ENCODE measurements at regions not wholly inside any gene's neighbourhood (a gene's known extent, or its start where the extent isn't known, plus 50 kb on each side); places are given as distances from the start of the nearest gene placed in this dataset.

DNA sequence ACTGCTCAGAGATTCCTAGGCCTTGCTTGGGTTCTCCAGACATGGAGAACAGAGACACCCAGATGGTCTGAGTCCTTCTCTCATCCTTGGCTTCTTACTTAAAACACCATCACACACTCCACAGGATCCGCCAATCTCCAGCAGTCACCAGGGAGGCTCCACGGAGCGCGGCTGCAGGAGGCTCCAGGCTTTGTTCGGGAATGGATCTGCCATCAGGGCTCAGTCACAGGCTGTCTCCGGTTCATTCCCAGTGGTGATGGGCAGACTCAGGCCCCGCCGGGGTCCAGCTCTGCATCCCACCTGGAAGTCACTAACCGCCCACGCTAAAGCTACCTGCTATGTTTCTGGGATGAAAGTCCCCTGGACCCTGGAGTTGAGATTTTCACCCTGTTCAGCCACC lies 312.9 kb downstream of the TCERG1L start:
- no peak for DNase-seq (ENCODE audit: low spot score)

DNA sequence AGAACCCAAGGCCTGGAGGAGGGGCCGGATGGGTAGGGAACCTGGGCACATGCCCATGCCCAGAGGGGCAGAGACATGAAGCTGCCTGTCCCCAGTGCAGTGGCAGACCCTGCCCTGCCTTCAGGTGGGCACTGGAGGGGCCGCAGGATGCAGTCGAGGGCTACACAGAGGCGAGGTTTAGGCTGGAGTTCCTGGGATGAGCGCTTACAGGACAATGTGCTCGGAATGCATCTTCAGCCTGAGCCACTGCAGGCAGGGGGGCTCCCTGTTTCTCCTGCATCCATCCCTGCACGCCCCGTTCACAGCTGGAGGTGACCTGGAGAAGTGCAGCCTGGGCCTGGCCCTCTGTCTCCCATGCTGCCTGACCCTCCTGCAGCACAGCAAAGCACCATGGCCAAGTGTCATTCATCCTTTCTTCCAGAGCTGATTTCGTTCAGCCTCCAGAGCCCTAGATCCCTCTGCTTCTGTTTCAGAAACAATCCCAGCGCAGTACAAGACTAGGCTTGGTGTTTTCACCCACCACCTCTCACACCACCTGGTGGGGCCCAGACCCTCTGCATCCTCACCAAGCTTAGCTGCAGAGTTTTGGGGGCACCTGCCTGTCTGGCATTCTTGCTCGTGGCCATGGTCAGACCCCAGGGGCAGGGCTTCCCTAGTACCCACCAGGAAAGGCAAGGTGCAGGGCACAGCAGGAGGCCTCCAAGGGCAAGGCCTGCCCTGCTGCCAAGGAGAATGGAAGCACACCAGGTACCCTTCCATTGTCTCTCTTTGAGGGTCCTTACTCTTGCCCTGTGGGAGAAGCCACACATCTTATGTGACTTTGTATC lies 311.9 kb downstream of the TCERG1L start:
- no peak for DNase-seq (ENCODE audit: low spot score)

DNA sequence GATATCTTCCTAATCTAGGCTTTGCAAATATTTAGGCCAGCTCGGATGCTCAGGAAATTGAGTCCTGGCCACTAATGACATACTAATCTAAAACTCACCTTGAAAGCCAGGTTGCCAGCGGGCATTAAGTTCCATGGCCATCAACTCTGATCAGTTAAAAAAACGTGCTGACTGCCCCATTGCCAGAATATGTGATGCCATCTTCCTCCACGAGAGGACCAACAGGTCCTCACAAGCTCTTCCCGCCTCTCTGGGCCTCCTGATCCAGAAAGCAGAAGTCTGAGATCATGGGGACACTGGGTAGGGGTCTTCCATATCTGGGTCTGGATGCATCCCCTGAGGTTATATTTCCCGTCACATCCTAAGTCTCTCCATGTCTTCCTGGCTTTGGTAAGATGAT lies 311.3 kb downstream of the TCERG1L start:
- DNase-seq (ENCODE audit: low spot score): no peak

DNA sequence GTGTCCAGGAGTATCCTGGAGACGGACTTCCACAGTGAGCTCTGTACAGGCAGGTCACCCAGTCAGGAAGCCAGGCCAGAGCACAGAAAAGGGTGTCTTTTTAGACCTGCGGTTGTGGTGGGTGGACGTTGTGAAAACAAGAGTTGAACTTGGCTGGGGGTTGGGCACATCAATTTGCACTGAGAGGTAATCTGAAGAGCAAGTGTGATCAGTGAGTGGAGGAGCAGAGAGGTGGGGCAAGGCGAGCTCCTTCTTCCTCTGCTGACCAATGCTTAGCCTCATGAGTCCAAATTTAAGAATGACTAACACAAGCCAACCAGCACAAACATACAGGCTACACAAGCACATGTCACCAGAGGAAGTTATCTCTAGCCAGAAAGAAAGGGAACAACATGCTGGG lies 310.8 kb downstream of the TCERG1L start:
- DNase-seq (ENCODE audit: low spot score): no peak

DNA sequence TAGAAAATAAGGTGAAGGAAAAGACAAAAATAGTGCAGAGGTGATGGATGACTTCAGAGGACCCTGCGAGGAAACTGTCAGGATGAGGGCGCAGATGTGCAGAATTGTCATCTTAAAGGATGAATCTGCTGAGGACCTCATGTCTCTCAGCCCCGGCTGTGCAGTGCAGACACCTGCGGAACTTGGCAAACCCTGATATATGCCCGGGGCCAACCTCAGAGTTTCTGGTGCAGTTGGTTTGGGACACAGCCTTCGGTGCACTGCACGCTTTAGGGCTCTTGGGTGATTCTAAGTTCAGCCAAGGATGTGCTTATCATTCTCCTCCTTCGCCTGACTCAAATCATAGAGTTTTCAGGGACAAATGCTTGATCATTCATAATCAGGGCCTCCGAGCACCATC lies 310.1 kb downstream of the TCERG1L start:
- no peak for DNase-seq (ENCODE audit: low spot score)

DNA sequence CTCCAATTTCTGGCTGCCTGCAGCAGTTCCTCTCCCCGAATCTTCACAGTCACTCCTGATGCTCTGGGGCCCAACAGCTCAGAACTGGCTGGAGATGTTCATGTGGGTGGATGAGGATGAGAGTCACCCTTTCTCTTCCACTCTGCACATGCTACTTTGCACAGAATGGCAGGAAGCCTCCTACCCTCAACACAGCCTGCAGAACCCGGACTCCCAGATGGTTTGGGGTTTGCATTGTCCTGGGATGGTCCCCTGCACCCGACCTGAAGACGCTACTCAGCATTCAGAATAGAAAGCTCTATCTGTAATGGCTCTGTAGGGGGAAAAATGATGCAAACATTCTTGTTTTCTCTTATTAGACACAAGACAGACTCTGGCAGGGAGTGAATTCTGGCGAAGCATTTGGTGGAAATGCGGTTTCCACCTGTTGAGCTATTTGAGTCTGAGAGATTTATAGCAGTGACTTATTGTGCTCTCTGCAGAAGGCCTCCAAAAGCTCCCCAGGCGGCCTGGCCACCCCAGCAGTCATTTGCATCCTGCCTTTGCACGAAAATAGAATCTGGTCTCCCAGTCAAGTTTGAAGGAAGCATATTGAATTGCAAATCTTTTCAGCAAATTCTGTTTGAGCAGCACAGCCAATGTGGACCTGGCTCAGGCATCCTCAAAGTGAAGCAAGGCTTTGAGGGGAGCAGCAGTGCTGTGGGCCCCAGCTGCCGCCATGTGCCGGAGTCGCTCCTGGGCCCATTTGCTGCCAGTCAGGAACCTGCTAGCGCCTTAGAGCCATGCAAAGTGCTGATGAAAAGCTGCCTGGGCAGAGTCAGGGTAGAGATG lies 309.3 kb downstream of the TCERG1L start:
- DNase-seq (ENCODE audit: low spot score): no peak

DNA sequence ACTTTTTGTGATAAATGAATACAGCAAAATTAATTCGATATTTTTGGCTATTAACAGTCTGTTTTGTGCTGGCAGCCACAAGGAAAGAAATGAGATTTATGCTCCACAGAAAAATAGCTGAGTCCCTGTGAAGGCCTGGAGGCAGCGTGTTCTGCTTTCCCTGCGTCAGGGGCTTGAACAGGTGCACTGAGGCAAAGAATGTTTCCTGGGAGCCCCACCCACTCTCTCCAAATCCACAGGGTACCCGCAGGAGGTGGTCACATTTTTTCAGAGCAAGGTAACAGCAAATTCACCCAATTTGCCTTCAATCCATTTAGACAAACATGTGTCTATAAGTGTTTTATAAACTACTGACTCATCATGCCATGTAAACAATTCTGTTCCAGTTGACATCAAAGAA lies 308.1 kb downstream of the TCERG1L start:
- DNase-seq (ENCODE audit: low spot score): no peak

DNA sequence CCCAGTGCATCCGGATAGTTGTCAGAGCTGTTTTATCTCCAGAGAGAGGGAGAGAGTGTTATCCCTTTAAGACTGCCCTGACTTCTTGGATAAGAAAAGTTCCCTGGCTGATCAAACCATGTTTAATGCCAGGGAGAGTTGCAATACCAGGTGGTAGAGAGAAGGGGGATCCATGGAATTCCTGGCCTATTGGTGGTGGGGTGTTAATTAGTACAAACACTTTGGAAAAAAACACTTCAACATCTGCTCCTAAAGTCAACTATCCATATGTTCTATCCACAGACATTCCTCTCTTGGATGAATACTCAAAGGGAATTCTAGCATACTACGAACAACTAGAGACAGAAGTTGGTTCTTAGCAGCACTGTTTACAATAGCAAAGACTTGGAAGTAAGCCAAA lies 307.2 kb downstream of the TCERG1L start:
- no peak for DNase-seq (ENCODE audit: low spot score)

DNA sequence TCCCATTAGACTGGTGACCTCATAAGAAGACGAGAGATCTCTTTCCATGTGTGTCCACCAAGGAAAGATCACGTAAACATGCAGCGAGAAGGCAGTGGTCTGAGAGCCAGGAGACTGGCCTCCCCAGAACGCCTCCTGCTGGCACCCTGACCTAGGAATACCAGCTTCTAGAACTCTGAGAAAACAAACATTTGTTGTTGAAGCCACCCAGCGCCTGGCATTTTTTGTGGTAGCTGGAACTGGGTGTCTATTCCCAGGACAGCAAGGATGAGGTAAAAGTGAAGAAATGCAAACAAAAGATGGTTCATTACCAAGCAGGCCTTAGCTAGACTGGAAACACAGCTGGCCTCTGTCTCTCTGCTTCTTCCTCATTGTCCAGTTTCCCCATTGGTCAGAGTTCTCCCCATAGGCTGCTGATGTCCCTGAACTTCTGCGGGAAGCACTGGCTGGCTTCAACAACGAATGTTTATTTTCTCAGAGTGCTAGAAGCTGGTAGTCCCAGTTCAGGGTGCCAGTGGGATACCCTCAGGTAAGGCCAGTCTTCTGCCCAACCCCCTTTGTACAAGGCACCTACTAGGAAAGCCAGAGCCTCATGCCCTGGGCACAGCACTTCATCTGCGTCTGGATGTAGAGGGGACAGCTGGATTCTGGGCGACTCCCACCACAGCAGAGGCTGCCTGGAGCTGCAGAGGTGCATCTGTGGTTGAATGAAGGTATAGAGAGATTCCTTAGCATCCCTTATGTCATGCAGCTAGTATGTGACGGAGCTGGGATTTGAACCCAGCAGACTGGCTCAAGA lies 304.9 kb downstream of the TCERG1L start:
- no peak for DNase-seq (ENCODE audit: low spot score)

DNA sequence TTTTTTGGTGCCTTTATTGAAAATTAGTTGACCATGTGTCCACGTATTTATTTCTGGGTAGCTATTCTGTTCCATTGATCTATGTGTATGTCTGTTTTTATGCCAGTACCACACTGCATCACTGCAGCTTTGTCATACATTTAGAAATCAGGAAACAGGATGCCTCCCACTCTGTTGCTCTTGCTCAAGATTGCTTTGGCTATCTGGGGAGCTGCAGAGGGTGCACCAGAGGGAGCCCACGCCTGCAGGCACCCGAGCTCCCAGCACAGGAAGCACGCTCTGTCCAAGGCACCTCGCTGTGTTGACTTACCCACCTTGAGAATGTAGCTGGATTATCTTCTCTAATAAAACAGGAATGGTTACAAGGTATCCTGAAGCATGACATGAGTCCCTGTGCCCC lies 301.7 kb downstream of the TCERG1L start:
- no peak for DNase-seq (ENCODE audit: low spot score)

DNA sequence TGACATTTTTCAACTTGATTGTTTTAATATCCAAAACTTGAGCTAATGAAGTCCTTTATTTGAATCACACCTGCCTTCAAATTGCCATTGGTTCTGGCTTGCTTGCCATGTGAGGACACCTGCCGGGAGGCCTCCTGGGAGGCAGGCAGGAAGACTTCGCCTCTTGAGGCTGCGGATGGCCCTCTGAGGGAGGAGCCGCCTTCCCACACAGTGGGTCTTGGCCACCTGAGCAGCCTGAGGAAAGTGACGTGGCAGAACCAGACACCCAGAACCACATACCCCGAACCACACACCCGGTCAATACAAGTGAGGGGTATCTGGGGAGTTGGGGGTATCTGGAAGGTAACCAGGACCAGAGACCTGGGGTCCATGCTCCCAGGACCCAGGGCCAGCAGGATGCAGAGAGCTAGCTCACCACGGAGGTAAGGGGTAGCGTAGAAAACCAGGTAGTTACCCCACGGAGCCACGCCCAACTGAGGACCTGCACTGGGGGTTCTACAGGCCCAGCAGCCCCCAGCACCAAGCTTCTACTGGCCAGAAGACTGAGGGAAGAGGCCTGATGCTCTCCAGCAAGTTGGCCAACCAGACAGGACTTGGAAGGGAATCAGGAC lies 300.5 kb downstream of the TCERG1L start:
- no peak for DNase-seq (ENCODE audit: low spot score)

DNA sequence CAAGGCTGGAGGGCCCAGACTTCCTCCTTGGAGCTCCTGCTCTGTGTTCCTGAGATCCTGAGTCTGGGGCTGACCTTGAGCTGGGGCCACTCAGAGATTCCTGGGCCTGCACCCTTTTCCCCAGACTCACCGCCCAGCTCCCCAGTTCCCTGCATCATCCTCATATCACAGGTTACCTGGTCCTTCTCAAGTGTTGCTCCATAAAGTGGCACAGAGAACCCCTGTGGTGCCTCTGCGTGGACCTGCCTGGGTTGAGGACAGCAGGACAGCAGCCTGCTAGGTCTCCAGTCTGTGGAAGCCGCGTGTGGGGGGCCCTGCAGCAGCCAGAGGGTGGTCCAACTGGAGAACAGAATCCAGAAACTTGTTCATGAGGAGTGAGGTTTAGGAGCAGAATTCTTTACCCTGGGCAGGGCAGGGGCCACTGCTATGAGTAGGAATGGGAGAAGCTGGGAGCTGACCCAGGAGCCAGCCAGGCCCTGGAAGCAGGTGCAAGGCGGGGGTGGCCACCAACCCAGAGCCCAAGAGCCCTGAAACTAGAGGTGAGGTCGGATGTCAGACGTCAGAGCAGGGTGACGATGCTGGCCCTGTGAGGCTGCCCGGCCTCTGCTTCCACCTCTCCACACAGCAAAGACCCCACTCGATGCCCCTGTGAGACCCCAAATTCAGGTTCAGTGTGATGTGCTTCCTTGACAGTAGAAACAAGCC lies 299.4 kb downstream of the TCERG1L start:
- DNase-seq (ENCODE audit: low spot score): no peak

DNA sequence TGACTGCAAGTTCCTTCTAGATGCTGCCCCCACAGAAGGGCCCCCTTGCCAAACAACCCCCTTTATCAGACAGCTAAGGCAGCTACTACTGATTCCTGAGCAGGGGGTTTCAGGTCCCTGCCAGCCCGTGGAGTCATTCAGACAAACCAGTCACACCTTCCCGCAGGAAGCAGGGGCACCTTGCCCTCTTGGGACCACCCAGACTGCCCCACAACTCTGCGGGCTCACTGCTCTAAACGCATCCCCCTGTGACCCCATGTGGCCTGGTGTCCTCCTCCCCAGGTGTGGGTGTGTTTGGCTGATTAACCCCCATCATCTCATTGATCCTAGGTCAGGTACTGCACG lies 298.9 kb downstream of the TCERG1L start:
- DNase-seq (ENCODE audit: low spot score): no peak

DNA sequence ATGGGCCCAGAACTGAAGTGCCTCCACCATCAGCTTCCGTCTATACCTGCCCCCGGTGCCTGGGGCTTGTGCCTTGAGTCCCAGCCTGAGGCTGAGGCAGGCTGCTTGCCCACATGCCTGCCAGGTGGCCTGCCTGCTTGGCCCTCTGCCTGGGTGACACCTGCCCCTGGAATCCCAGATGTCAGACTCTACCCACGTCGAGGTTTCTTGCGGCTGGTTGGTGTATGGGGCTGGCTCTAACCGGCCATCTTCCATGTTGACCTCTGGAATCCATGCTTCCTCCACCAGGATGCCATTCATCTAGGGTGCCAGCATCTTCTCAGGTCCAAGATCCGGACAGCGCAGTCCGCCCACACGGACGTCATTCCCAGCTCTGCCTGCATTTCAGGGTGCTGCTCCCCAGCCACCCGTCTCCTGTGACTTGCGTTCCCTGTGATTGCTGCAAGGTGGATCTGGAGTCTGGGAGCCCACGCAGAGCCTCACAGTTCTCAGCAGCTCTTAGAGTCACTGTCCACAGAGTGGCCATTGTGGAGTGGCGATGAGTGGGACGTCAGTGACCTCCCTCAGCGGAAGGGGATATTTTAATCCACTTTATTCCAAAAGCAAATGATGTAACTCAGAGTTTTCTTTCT lies 298.1 kb downstream of the TCERG1L start:
- DNase-seq (ENCODE audit: low spot score): no peak

DNA sequence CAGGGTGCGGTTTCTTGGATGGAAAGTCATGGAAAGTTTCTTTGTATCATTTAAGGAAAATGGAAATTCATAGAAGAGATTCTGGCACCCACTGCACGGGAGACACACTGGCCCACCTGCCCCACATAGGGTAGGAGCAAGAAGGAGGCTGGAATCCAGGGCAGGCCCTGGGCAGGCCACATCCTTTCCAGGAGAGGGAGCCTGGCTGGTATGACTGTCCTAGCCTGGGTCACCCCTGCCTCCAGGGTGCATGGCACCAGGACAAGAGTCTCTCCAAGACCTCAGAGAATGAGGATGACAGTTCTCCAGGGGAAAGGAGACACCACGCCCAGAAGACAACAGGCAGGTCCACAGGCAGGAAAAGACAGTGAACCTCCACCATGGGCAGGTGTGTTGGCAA lies 297.2 kb downstream of the TCERG1L start:
- DNase-seq (ENCODE audit: low spot score): no peak

DNA sequence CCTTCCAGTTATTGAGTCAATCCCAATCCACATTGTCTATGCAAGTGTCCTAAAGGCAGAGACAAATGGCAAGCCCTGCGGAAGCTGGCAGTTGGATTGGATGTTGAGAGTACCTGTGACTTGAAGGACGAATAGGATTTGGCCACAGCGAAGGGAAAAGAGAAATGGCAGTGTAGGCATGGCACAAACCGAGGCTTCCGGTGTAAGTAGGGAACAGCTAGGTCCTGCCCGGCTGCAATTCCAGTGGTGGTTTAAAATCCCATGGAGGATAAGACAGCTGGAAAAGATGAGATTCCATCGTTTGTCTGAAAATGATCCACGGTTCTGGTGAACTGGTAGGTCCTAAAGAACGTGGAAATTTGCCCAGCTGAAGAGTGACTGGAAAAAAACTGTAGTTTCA lies 296.2 kb downstream of the TCERG1L start:
- no peak for DNase-seq (ENCODE audit: low spot score)

DNA sequence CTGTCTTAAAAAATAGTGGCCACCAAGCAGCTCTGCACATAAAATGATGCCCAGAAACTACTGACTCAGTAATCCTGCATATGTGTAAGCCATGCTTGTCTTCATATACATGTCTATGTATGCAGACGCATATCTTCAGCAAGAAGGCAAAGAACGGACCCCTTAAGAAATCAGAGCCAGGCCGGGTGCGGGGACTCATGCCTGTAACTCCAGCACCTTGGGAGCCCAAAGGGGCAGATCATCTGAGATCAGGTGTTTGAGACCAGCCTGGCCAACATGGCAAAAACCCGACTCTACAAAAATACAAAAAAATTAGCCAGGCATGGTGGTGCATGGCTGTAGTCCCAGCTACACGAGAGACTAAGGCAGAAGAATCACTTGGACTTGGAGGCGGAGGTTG lies 295.0 kb downstream of the TCERG1L start:
- no peak for DNase-seq (ENCODE audit: low spot score)

DNA sequence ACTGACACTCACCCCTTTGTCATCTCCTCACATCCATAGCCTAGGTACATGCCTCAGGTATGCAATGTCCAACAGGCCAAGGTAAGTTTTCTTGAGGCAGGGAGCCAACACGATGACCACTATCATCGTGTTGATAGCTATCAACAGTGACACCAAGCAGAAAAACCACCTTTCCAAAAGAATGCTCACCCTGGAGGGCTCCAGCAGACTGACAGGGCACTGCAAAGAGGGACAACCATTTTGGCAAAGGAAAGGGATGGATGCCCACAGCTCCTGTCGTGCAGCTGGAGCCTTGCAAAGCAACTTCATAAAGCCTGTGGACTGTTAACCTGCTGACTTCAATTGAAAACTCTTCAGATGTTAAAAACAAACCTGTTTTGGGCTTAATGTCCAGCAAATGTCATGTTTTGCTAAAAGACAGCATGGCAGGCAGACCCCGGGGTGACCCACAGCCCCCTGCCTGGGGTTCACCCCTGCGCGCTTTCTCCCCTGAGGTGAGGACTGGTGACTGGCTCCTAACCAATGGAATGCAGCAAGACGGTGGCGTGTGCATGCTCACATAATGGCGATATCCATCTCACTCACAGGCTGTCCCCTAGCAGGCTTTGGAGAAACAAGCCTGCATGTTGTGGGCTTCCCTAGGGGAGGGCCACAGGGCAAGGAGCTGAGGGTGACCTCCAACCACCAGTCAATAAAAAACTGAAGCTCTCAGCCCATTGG lies 293.8 kb downstream of the TCERG1L start:
- no peak for DNase-seq (ENCODE audit: low spot score)

DNA sequence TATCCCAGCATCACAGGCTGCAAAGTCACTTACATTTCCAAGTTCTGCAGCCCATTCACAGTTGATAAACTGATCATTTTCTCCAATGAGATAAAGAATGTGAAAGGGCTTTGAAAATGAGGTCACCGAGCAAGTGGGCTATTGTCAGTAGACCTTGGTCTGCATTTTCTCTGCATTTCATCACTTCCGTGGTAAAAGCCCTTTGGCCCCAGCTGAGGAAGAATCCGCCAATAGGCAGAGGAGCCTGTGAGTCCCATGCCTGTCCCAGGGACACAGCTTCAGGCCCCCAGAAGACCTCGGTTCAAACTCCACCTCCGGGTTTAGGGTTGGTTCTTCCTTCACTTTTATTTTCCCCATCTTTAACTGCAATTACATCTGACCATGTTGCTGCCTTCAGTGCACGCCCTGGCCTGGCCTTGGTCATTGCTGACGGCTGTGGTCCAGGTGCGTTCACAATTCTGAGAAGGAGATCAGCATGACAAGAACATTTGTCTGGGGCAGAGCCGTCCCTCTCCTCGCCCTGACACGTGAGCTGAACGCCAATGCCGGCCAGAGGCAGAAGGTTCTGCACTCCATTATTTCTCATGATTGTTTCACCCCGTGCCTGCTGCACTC lies 292.5 kb downstream of the TCERG1L start:
- DNase-seq (ENCODE audit: low spot score): no peak

DNA sequence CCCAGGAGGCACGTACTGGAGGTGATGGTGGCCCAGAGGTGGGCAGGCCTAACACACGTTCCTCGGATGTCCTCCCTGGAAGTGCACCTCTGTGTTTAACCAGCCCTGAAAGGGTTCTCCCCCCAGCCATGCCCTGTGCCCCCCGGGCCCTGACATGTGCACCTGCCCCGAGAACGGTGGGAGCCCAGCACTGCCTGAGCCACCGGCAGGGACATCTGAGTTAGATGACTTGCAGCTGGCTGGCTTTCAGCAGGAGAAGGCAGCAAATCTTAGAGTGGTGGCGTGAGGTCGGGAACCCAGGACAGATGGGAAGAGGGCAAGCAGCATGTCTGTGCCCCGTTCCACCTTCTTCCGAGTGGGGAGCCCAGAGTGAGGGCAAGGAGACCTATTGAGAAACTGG lies 291.8 kb downstream of the TCERG1L start:
- no peak for DNase-seq (ENCODE audit: low spot score)
